ENCODE measurements at regions not wholly inside any gene's neighbourhood (a gene's known extent, or its start where the extent isn't known, plus 50 kb on each side); places are given as distances from the start of the nearest gene placed in this dataset.

DNA sequence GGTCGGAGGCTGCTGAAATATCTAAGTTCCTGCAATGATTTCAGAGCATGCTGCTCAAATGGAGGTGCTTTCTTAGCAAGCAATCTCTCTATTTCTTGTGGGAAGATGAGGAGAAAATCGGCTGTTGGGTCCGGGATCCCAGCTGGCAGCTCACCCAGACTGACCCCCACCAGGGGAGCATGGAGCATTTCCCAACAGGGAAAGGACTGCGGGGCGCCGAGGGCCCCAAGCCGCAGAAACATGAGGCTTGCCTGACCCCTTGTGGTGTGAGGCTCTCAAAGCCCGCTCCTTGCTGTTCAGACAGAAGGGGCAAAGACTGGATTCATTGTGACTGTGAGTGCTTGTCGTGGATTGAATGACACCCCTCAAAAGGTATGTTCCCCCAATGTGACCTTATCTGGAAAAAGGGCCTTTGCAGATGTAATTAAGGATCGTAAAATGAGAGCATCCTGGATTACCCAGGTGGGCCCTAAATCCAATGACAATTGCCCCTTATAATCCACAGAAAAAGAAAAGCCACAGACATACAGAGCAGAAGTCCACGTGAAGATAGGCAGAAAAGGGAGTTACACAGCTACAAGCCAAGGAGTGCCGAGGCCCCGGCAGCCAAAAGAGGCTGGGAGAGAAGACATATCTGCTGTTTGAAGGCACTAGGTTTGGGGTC lies 116.3 kb upstream of the VASH1 start:
- Histone ChIP-seq H3K9ac (ENCODE audit: low read depth, low read length) (no peak overlapping the region), H3K27ac (ENCODE audit: low read depth, low read length) (no peak overlapping the region), H3K4me1 (ENCODE audit: control insufficient read depth, insufficient read depth, low read length) (0 out of 2 replicates have a peak, but pooled peaks cover 3% of the 10 kb centered on the region), H3K36me3 (ENCODE audit: control insufficient read depth, insufficient read depth, low read length) (no peaks in the 10 kb centered on the region), H3K9me3 (ENCODE audit: control insufficient read depth, insufficient read depth, low read length) (no peaks in the 10 kb centered on the region), H3K27me3 (ENCODE audit: control insufficient read depth, insufficient read depth, low read length) (no peaks in the 10 kb centered on the region), H3K4me3 (ENCODE audit: low read depth, low read length) (no peak overlapping the region)

DNA sequence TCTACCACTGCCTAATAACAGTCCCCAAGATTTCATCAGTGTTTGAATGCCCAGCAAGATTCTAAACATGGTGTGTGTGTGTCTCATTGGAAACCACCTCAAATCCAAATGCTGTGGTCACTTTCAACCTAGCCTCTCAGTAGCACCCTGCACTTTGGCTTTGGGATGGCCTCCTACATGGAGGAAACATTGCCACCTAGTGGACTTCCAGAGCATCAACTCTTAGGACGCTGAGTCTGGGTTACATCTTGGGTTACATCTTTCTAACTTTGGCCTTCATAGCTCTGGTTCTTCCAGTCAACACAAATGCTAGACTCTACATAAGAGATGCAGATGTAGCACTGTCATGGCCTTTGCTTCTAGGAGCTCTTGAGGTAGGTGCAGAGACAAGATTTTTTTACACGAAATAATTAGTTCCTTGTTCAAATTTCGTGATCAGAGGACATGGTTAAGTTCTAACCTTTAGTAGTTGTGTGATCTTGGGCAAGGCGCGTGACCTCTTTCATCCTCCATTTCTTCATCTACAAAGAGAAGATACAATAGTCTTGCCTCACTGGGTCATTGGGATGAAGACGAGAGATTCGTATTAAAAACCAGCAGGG lies 113.5 kb upstream of the VASH1 start:
- H3K27me3 ChIP-seq (ENCODE audit: control insufficient read depth, insufficient read depth, low read length), result no peaks in the 10 kb centered on the region
- H3K9me3 ChIP-seq (ENCODE audit: control insufficient read depth, insufficient read depth, low read length), result no peaks in the 10 kb centered on the region
- H3K36me3 ChIP-seq (ENCODE audit: control insufficient read depth, insufficient read depth, low read length), result no peaks in the 10 kb centered on the region
- no peak overlapping the region for H3K27ac ChIP-seq (ENCODE audit: low read depth, low read length)
- H3K9ac ChIP-seq (ENCODE audit: low read depth, low read length), result no peak overlapping the region
- H3K4me3 ChIP-seq (ENCODE audit: low read depth, low read length), result no peak overlapping the region
- 0 out of 2 replicates have a peak, but pooled peaks cover 3% of the 10 kb centered on the region for H3K4me1 ChIP-seq (ENCODE audit: control insufficient read depth, insufficient read depth, low read length)

DNA sequence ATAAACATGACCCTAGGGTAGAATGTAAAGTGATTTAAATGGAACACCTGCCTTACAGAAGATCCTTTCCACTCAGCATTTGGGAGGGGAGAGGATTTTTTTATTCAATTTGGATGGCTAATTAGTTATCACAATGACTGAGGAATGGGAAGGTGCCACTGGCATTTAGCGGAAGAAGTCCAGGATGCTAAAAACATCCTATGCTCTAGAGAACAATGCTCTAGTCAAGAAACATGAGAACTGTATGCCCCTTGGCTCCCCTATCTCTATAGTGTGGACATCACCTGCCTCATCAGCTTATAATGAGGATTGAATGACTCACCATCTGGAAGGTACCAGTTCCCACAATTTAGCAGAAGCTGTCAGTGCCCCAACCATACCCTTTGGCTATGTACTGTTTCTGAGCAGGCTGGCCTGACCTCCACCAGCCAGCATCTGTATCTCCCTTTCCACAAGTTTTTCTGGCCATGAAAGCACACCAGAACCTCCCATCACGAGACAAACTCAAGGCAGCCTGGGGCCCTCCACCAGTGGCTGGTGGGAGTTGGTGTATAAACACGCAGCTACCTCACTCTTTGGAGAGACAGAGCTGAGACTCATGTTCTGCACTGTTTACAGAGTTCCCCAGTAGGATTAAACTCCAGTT lies 109.7 kb upstream of the VASH1 start:
- H3K9ac ChIP-seq (ENCODE audit: low read depth, low read length), result no peak overlapping the region
- no peaks in the 10 kb centered on the region for H3K27me3 ChIP-seq (ENCODE audit: control insufficient read depth, insufficient read depth, low read length)

DNA sequence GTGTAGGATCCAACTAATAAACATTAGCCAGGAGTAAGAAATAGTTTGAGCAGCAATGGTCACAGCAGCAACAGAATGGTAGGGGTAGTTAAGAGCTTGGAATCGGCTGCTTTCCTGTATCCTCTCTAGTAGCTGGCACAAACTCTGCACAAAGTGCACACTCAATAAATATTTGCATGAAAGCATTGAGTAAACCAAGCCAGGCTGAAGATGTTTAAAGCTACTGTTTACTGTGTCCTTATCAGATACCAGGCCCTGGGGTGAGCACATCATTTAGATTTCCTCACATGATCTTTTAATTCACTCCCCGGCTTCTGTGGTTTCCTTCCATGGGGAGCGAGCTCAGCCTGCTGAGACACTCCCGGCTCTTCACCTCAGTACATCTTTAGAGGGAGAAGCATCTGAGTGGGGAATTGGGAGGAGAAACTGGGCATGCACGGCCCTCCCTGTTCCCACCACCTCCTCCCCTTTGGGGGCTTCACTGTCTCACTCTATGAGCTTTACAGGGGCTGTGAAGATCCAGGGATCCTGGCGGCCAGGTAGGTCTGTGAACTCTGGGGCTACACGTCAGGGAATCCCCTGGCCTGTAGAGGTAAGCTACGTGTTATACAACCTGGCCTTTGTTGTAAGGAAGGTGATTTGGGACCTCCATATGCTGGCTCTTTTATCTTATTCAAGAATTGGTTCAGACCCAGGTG lies 107.2 kb upstream of the VASH1 start:
- Histone ChIP-seq H3K27me3 (ENCODE audit: control insufficient read depth, insufficient read depth, low read length) (no peaks in the 10 kb centered on the region), H3K9me3 (ENCODE audit: control insufficient read depth, insufficient read depth, low read length) (peaks cover 10% of the 10 kb centered on the region; the same call in 1 of the 2 replicates), H3K4me3 (ENCODE audit: low read depth, low read length) (no peak overlapping the region), H3K9ac (ENCODE audit: low read depth, low read length) (no peak overlapping the region), H3K27ac (ENCODE audit: low read depth, low read length) (no peak overlapping the region), H3K4me1 (ENCODE audit: control insufficient read depth, insufficient read depth, low read length) (no peaks in the 10 kb centered on the region), H3K36me3 (ENCODE audit: control insufficient read depth, insufficient read depth, low read length) (no peaks in the 10 kb centered on the region)

More for the DNA sequence above, 109.7 kb upstream of the VASH1 start:
- H3K27ac ChIP-seq (ENCODE audit: low read depth, low read length), result no peak overlapping the region
- H3K36me3 ChIP-seq (ENCODE audit: control insufficient read depth, insufficient read depth, low read length), result no peaks in the 10 kb centered on the region
- no peaks in the 10 kb centered on the region for H3K4me1 ChIP-seq (ENCODE audit: control insufficient read depth, insufficient read depth, low read length)
- H3K4me3 ChIP-seq (ENCODE audit: low read depth, low read length), result no peak overlapping the region
- H3K9me3 ChIP-seq (ENCODE audit: control insufficient read depth, insufficient read depth, low read length), result no peaks in the 10 kb centered on the region

DNA sequence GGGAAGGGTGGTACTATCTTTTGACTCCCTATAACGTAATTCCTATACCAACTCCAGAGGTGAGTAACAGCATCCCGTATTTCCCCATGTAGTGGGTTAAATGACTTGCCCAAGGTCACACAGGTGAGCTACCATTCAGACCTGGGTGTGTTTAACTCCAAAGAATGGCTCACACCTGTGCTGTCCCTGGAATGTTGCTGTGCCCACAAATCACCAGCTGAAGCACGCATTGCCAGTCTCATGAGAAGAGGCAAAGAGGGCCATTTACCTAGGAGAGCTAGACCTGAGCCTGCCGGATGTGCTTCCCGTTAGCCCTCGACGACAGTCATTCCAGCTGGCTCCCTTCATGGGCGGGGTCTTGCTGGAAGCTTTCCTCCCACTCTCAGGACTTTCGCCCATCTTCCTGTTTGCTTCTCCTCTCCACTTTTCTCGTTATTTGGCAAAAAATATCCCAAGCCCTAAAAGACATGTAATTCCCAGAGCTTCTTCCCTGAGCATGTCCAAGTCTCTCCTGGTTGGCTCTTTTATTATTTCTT lies 106.6 kb upstream of the VASH1 start:
- H3K4me1 ChIP-seq (ENCODE audit: control insufficient read depth, insufficient read depth, low read length), result no peaks in the 10 kb centered on the region
- H3K9me3 ChIP-seq (ENCODE audit: control insufficient read depth, insufficient read depth, low read length), result peaks cover 10% of the 10 kb centered on the region; the same call in 1 of the 2 replicates
- H3K27ac ChIP-seq (ENCODE audit: low read depth, low read length), result no peak overlapping the region
- H3K4me3 ChIP-seq (ENCODE audit: low read depth, low read length), result no peak overlapping the region
- H3K9ac ChIP-seq (ENCODE audit: low read depth, low read length), result no peak overlapping the region
- H3K36me3 ChIP-seq (ENCODE audit: control insufficient read depth, insufficient read depth, low read length), result no peaks in the 10 kb centered on the region
- H3K27me3 ChIP-seq (ENCODE audit: control insufficient read depth, insufficient read depth, low read length), result no peaks in the 10 kb centered on the region

DNA sequence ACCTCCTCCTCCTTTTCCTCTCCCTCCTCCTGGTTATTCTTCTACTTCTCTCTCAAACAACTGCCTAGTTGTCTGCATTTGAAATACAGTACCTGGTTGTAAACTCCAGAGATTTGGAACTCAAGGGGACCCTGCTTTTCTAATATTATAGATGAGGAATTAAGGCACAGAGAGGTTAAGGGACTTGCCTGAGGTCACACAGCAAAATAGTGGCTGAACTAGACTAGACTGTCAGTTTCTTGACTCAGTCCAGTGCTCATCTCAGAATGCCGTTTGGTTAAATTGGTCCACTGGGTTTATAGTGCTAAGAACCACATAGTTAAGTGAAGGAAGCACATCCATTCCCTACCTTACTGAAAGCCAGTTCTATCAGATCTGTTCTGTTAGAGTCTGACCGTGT lies 105.9 kb upstream of the VASH1 start:
- Histone ChIP-seq H3K4me1 (ENCODE audit: control insufficient read depth, insufficient read depth, low read length) (no peaks in the 10 kb centered on the region), H3K9ac (ENCODE audit: low read depth, low read length) (no peak overlapping the region), H3K9me3 (ENCODE audit: control insufficient read depth, insufficient read depth, low read length) (peaks cover 10% of the 10 kb centered on the region; the same call in 1 of the 2 replicates), H3K27ac (ENCODE audit: low read depth, low read length) (no peak overlapping the region), H3K27me3 (ENCODE audit: control insufficient read depth, insufficient read depth, low read length) (no peaks in the 10 kb centered on the region), H3K4me3 (ENCODE audit: low read depth, low read length) (no peak overlapping the region), H3K36me3 (ENCODE audit: control insufficient read depth, insufficient read depth, low read length) (no peaks in the 10 kb centered on the region)

DNA sequence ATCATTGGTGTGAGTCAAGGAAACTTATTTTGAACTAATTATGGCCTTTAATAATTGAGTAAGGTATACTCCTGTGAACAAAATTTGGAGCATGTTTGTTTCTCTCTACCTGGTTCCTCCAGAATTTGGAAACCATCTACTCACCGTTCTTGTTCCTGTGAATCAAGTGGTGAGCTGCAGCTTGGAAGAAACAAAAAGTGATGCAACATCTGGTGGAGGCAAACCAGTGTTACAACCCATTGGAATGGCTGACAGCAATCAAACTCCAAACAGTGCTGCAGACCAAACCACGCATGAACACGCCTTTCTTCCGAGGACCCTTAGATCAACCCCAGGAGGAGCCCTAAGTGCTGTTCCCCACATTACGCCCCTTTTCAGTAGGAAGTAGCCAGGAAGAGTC lies 104.7 kb upstream of the VASH1 start:
- H3K9me3 ChIP-seq (ENCODE audit: control insufficient read depth, insufficient read depth, low read length), result peaks cover 10% of the 10 kb centered on the region; the same call in 1 of the 2 replicates
- H3K27me3 ChIP-seq (ENCODE audit: control insufficient read depth, insufficient read depth, low read length), result no peaks in the 10 kb centered on the region
- H3K9ac ChIP-seq (ENCODE audit: low read depth, low read length), result no peak overlapping the region
- H3K36me3 ChIP-seq (ENCODE audit: control insufficient read depth, insufficient read depth, low read length), result no peaks in the 10 kb centered on the region
- H3K4me3 ChIP-seq (ENCODE audit: low read depth, low read length), result no peak overlapping the region
- H3K27ac ChIP-seq (ENCODE audit: low read depth, low read length), result no peak overlapping the region
- no peaks in the 10 kb centered on the region for H3K4me1 ChIP-seq (ENCODE audit: control insufficient read depth, insufficient read depth, low read length)

DNA sequence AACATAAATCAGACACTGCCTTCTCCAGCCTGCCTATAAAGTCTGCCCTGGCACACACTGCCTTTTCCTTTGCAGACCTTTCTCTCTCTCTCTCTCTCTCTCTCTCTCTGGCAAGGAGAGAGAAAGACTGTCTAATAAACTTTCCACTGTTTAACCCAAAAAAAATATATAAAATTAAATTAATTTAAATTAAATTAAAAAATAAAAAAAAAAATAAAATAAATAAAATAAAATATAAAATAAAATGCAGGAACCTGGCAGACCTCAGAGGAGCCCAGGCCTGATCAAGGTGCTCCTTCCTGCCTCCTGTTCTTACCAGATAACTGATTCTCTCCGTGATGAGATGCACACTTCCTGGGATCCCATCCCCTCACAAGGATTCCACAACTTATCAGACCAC lies 103.9 kb upstream of the VASH1 start:
- no peaks in the 10 kb centered on the region for H3K27me3 ChIP-seq (ENCODE audit: control insufficient read depth, insufficient read depth, low read length)
- H3K9ac ChIP-seq (ENCODE audit: low read depth, low read length), result no peak overlapping the region
- H3K9me3 ChIP-seq (ENCODE audit: control insufficient read depth, insufficient read depth, low read length), result peaks cover 10% of the 10 kb centered on the region; the same call in 1 of the 2 replicates
- no peaks in the 10 kb centered on the region for H3K4me1 ChIP-seq (ENCODE audit: control insufficient read depth, insufficient read depth, low read length)
- H3K36me3 ChIP-seq (ENCODE audit: control insufficient read depth, insufficient read depth, low read length), result no peaks in the 10 kb centered on the region
- no peak overlapping the region for H3K4me3 ChIP-seq (ENCODE audit: low read depth, low read length)
- H3K27ac ChIP-seq (ENCODE audit: low read depth, low read length), result no peak overlapping the region

DNA sequence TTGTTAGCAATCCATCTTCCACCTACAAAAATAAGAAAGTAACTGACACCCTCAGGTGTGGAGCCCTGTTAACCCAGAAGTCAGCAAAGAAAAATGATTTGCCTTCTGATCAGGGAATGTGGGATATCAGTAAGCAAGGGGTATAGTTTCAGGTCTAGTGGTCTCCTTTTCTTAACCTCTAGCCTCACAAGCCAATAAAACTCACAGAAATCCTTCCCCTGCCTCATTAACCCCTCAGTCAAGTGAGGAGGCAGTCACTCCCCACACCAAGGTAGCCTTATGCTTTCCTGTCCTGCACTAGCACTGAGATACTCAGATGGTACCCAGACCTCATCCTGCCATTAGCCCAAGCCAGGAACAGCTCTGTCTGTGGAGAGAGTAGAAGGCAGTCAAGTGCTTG lies 103.4 kb upstream of the VASH1 start:
- H3K9me3 ChIP-seq (ENCODE audit: control insufficient read depth, insufficient read depth, low read length), result peaks cover 10% of the 10 kb centered on the region; the same call in 1 of the 2 replicates
- no peaks in the 10 kb centered on the region for H3K27me3 ChIP-seq (ENCODE audit: control insufficient read depth, insufficient read depth, low read length)
- no peak overlapping the region for H3K9ac ChIP-seq (ENCODE audit: low read depth, low read length)
- H3K27ac ChIP-seq (ENCODE audit: low read depth, low read length), result no peak overlapping the region
- H3K36me3 ChIP-seq (ENCODE audit: control insufficient read depth, insufficient read depth, low read length), result no peaks in the 10 kb centered on the region
- H3K4me1 ChIP-seq (ENCODE audit: control insufficient read depth, insufficient read depth, low read length), result no peaks in the 10 kb centered on the region
- H3K4me3 ChIP-seq (ENCODE audit: low read depth, low read length), result no peak overlapping the region

DNA sequence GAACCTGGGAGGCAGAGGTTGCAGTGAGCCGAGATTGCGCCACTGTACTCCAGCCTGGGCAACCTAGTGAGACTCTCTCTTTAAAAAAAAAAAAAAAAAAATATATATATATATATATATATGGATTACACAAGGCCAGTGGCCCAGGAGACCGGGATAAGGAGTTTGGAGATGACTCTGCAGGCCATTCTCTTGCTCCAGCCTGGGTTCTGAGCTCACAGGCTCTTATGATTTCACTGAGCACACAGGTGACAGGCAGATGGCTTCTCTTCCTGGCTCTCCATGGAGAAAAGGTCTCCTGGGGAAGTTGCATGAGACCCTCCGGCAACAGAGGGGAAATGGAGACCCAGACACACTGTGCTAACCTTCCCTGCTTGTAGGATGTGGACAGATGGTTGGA lies 98.7 kb upstream of the VASH1 start:
- no peaks in the 10 kb centered on the region for H3K36me3 ChIP-seq (ENCODE audit: control insufficient read depth, insufficient read depth, low read length)
- no peaks in the 10 kb centered on the region for H3K27me3 ChIP-seq (ENCODE audit: control insufficient read depth, insufficient read depth, low read length)

More for the DNA sequence above, 98.7 kb upstream of the VASH1 start:
- Histone ChIP-seq H3K9ac (ENCODE audit: low read depth, low read length) (no peak overlapping the region), H3K4me3 (ENCODE audit: low read depth, low read length) (no peak overlapping the region), H3K4me1 (ENCODE audit: control insufficient read depth, insufficient read depth, low read length) (no peaks in the 10 kb centered on the region), H3K27ac (ENCODE audit: low read depth, low read length) (no peak overlapping the region), H3K9me3 (ENCODE audit: control insufficient read depth, insufficient read depth, low read length) (peaks cover 10% of the 10 kb centered on the region; the same call in 1 of the 2 replicates)

Measured in HUES48 (cell line).